GM19397 (cell line): ENCODE measurements at regions not wholly inside any gene's neighbourhood (a gene's known extent, or its start where the extent isn't known, plus 50 kb on each side); places are given as distances from the start of the nearest gene placed in this dataset.
"Not testable (repeated sequence)": the region's sequence is repeated elsewhere in the genome, so short reads cannot be mapped to it uniquely, and the experiment has no call there.

Experiments used
- ATAC-seq: cut with Tn5 transposase; IDR thresholded peaks from one replicate; pipeline ENCODE4 v1.9.1; 2021; ENCODE audit warnings: mild to moderate bottlenecking, moderate library complexity; ENCODE audit not compliant: unreplicated experiment

- ATAC-seq = no peak
Measured at GRCh38 chr2:60259781-60260180, 293.7 kb downstream of the BCL11A start.

DNA sequence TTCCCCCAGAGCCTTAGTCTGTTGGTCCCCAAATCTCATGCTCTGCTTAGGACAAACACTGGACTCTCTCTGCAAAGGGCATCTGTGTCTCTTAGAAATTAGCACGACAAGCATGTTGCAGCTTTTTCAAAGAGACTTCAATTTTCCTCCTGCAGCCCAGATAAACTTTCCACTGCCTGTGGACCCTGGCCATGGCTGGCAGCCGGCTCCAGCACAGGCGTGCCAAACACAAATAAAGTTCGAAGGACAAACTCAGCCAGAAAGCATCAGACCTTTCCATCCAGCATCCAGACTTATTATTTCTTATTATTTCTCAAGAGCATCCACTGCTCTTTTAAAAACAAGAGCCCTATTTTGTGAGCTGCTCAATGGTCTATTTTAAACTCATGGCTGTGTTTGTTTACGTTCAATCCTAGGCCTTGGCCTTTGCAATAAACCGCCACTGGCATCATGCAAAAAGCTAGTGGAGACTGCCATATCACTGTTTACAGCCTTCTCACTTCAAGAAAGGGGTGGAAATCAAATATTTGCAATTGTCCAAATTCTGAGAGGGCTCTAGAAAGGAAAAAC, 300.8 kb downstream of the BCL11A start:
- ATAC-seq = no peak

GRCh38 chr2:60251247-60251646, 302.2 kb downstream of the BCL11A start:
- ATAC-seq = no peak

DNA sequence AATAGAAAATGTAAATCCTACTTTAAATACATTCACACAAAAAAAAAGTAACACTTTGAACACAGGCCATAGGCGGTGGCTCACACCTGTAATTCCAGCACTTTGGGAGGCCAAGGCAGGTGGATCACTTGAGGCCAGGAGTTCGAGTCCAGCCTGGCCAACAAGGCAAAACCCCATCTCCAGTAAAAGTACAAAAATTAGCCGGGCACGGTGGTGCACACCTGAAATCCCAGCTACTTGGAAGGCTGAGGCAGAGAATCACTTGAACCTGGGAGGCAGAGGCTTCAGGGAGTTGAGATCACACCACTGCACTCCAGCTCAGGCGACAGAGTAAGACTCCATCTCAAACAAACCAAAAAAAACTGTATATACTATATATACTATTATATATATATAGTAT, 303.6 kb downstream of the BCL11A start:
- ATAC-seq = no peak

DNA sequence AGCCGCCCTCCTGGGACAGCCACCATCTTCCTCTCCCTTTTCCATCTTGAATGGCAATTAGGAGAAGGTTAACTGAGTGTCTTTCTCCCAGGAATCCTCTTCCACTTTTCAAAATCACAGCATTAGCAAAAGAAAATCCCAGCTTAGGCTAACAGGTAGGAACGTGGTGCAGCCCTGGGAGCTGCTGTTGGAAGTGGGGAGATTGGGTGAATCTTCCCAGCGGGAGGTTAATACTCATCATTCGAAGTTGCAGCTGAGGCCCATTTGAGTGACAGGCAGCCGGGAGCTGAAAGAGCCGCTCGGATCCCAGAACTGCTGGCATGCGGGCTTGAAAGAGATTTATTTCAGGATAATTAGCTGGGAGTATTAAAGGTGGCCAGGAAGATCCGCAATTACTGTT, 306.0 kb downstream of the BCL11A start:
- no peak for ATAC-seq

GRCh38 chr2:60246583-60246982, 306.9 kb downstream of the BCL11A start:
- ATAC-seq = no peak

GRCh38 chr2:60234274-60234986, 319.0 kb downstream of the BCL11A start:
- no peak for ATAC-seq

DNA sequence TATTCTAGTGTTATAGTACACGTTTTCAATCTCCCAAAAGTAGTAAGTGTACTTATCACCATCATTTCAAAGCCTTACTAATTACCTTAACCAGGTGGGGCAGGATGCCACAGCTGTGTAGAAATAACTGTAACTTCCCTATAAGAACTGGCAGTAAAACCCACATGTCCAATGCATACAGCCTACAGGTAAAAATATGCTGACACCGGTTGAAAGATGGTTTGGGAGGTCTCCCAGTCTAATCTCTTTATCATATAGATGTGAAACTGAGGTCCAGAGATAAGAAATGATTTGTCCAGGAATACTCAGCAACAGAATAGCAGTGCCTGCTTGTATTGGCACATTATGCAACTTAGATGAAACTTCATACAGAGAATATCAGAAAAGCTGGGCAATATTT, 322.9 kb downstream of the BCL11A start:
- no peak for ATAC-seq

DNA sequence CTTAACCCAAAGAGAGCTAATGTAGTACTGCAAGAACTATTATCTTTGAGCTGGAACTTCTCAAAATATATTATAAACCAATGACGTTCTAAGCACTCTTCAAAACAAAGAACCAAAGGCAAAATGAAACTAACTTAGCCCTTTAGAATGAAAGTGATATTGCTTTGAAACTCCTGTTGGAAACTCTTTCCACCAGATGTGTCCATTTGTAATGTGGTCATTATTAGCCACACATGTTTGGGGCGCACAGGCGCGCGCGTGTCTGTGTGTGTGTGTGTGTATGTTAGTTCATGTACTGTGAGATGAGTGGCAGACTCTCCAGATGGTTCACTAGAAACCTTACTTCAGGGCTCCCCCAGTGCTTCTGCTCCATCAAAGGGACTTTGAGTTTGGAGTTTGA, 323.4 kb downstream of the BCL11A start:
- ATAC-seq = no peak

- ATAC-seq = no peak
Measured at GRCh38 chr2:60226943-60227342, 326.5 kb downstream of the BCL11A start.

DNA sequence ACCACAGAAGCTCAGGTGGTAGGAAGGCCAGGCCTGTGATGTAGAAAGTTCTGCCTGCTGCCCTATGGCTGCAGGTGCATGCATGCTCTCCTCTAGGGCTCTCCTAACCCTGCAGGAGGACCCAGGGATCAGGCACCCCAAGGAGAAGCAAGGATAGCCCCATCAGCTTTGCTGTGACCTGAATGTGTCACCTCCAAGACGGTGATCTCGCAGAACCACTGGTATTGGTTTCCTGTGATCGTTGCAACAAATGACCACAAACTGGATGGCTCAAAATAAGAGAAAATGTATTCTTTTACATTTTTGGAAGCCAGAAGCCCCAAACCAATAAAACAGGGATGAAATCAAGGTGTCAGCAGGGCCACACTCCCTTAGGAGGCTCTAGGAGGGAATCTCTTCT, 327.3 kb downstream of the BCL11A start:
- no peak for ATAC-seq

GRCh38 chr2:60223859-60224258, 329.6 kb downstream of the BCL11A start:
- ATAC-seq = no peak

GRCh38 chr2:60221098-60221497, 332.4 kb downstream of the BCL11A start:
- ATAC-seq = no peak

- no peak for ATAC-seq
Measured at GRCh38 chr2:60219536-60219935, 333.9 kb downstream of the BCL11A start.

- ATAC-seq = no peak
Measured at GRCh38 chr2:60216452-60216995, 336.9 kb downstream of the BCL11A start.

DNA sequence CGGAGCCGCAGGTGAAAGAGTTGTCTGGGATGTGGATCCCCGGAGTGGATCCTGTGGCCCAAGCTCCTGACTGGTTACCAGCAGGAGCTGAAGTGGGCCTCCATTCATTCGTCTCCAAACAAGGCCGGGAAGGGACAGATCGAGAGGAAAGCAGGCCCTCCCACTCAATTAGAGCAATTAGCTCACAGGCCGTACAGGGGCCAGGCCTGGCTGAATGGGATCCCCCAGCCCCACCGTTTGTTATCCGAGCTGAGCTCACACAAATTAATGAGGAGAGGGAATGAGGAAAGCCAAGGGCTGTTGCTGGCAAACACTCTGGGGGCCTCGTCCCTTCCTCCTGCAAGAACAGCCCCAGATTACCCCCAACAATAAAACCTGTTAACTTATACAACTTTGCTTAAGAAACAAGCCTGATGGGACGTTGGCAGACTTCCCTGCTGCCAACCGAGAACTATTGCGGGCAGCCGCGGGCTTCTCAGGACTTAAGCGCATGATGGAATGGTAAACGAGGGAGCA, 338.0 kb downstream of the BCL11A start:
- no peak for ATAC-seq

DNA sequence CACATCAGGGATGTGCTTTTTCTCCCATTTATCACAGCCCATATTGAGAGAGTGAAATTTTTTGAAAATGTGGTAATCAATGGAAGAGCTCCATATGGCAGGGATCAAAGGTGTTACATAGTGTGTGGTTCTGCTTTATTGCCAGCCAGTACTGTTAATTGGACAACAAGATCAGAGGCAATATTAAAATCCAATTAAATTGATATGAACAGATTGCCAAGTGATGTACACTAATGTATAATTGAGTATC, 338.9 kb downstream of the BCL11A start:
- ATAC-seq = no peak

DNA sequence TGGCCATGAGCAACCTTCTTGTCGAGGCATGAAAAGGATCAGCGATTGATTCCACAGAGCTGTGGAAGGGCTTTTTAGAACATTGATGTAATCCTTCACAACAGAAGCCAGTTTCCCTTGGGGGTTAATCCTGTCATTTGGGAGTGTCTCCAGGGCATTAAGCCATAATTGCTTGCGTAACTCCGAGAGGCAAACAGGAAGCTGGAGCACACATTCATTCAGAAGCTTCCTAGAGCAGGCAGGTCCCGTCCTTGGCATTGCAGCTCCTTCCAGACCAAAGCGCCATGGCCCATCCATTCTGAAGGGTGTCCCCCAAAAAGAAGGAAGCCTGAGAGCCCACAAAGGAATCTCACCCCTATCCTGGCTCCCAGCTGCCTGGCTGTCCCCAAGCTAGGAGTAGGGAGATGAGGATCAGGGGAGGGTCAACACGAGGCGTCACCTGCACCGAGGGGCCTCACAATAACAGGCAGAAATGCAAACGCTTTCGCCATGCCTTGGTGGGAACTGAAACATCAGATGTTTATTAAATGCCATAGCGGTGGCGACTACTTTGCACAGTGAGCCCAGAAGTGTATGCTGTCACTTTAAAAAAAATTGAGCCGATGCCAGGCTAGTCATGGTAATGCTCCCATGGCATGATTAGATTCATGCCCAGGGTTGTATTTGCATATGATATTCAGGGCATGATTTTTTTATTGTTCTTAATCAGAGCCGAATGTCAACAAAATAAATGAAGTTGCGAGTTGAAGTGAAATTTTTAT, 339.4 kb downstream of the BCL11A start:
- no peak for ATAC-seq

DNA sequence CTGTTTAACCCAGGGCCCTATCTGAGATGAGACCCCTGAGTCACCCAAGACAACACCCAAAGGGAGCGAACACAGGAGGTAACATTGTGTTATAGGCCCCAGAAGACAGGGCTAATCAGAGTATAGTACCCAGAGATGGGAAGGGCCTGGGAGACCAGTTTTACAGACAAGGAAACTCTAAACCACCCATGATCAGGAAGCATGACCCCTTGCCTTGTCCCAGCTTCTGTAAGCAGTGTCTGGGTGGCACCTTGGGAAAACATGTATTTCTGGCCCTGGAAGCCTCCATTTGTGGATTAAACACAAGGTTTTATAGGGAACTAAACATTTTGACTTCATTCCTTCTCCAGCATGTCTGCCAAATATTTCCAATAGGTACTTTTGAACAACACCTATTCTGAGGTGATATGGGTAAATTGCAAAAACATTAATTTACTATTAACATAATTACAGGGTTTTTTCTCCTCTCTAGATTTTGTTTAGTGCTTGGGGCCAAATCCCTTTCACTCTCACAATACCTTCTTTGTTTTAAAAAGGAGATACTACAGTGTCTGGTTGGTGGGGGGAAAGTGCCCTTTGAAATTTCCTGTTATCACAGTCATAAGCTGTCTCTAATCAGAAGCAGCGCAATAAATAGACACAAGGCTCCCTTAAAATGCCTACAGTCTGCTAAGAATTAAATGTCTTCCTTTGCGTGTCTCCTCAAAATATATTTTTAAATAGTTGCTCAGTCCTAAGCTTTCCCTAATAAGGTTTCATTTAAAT, 341.1 kb downstream of the BCL11A start:
- no peak for ATAC-seq

GRCh38 chr2:60189006-60189405, 364.4 kb downstream of the BCL11A start:
- ATAC-seq = not testable (repeated sequence)

GRCh38 chr2:60175290-60175689, 378.2 kb downstream of the BCL11A start:
- ATAC-seq = no peak
